Immature natural killer cell (primary cell): ENCODE measurements at regions not wholly inside any gene's neighbourhood (a gene's known extent, or its start where the extent isn't known, plus 50 kb on each side); places are given as distances from the start of the nearest gene placed in this dataset.

Experiments used
- DNase-seq, 3 donors: peaks; one replicate each; pipeline ENCODE4 v3.0.0; 2022; ENCODE audit warnings: mixed read lengths in 1 of 3
- H3K27ac Mint-ChIP-seq, 6 donors: one replicate each; pipeline ENCODE4 v1.8.0; 2020; ENCODE audit warnings: mixed read lengths in 6 of 6, mild to moderate bottlenecking in 5 of 6, inconsistent platforms in 4 of 6, moderate library complexity in 3 of 6
- H3K27me3 Mint-ChIP-seq, 3 donors: one replicate each; pipeline ENCODE4 v1.8.0; 2020 to 2021; ENCODE audit warnings: low read depth in 3 of 3, mild to moderate bottlenecking in 3 of 3, mixed read lengths in 3 of 3, moderate library complexity in 3 of 3, inconsistent platforms in 1 of 3
- H3K36me3 Mint-ChIP-seq, 3 donors: one replicate each; pipeline ENCODE4 v1.8.0; 2020; ENCODE audit warnings: mixed read lengths in 3 of 3, inconsistent platforms in 2 of 3, mild to moderate bottlenecking in 2 of 3
- H3K4me1 Mint-ChIP-seq, 2 donors: one replicate each; pipeline ENCODE4 v1.8.0; 2020; ENCODE audit warnings: inconsistent platforms in 2 of 2, mild to moderate bottlenecking in 2 of 2, mixed read lengths in 2 of 2, moderate library complexity in 1 of 2
- H3K4me3 Mint-ChIP-seq, 5 donors: one replicate each; pipeline ENCODE4 v1.8.0; 2020; ENCODE audit warnings: mild to moderate bottlenecking in 5 of 5, mixed read lengths in 5 of 5, inconsistent platforms in 3 of 5, moderate library complexity in 3 of 5
- H3K9me3 Mint-ChIP-seq, 6 donors: one replicate each; pipeline ENCODE4 v1.8.0; 2020; ENCODE audit warnings: mild to moderate bottlenecking in 6 of 6, mixed read lengths in 6 of 6, inconsistent platforms in 4 of 6, moderate library complexity in 3 of 6

DNA sequence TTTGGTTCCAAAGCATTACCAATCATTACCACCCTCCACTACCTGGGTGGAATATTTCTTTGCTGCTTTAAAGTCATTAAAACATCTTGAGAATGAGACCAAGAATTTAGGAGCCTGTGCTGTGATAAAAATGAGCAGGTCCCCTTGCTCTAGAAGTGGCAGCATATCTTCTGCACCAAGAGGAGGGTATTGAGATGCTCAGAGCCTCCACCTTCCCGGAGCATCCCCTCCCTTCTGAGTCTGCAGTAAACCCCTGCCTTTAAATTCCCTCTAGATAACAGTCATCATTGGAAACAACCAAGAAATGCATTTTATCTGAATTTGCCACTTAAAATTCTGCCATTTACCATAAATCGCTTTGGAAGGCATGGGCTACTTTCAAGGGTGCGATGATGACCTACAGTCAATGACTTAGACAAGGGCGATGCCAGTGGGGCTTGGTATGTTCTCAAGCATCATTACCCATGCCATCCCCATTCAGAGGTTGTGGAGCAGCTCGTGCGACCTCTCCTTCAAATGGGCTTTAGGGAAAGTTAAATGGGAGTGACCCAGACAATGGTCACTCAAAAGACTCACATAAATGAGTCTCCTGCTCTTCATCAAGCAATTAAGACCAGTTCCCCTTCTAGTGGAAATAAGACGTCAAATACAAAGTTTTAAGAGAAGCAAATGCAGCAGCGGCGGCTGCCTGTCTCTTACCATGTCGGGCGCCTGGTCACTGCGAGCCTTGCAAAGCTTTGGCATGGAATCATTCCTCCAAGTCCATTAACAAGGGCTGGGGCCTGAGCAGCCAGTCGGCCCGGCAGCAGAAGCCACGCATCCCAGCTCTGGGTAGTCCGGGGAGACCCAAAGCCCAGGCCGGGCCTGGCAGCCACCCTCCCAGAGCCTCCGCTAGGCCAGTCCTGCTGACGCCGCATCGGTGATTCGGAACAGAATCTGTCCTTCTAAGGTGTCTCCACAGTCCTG is 334.5 kb downstream of the TMEM121 start:
- no peak overlapping the region for H3K27ac Mint-ChIP-seq
- peaks cover 0 to 3% (median 0%) of the 10 kb centered on the region in 6 donors for H3K9me3 Mint-ChIP-seq
- H3K36me3 Mint-ChIP-seq = no peaks in the 10 kb centered on the region
- DNase-seq = no peak
- H3K27me3 Mint-ChIP-seq = peaks cover 9 to 19% (median 10%) of the 10 kb centered on the region in 3 donors
- H3K4me1 Mint-ChIP-seq = peaks cover 20 to 27% of the 10 kb centered on the region in 2 donors
- H3K4me3 Mint-ChIP-seq = peak overlapping the region in 1 of 5 donors; percentile 27

DNA sequence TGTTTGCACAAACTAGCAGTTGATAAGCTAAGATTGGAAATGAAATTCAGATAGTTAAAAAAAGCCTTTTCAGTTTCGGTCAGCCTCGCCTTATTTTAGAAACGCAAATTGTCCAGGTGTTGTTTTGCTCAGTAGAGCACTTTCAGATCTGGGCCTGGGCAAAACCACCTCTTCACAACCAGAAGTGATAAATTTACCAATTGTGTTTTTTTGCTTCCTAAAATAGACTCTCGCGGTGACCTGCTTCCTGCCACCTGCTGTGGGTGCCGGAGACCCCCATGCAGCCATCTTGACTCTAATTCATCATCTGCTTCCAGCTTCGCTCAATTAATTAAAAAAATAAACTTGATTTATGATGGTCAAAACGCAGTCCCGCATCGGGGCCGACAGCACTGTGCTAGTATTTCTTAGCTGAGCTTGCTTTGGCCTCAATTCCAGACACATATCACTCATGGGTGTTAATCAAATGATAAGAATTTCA is 335.6 kb downstream of the TMEM121 start:
- peak; percentile 22 to 30 (median 24) for DNase-seq
- H3K27me3 Mint-ChIP-seq = peaks cover 9 to 17% (median 10%) of the 10 kb centered on the region in 3 donors
- H3K4me3 Mint-ChIP-seq = peak overlapping the region; percentile 30 to 65 (median 44)
- H3K9me3 Mint-ChIP-seq = peaks cover 0 to 3% (median 0%) of the 10 kb centered on the region in 6 donors
- peaks cover 20 to 27% of the 10 kb centered on the region in 2 donors for H3K4me1 Mint-ChIP-seq
- H3K36me3 Mint-ChIP-seq = no peaks in the 10 kb centered on the region
- peak overlapping the region in 1 of 6 donors; percentile 22 for H3K27ac Mint-ChIP-seq

DNA sequence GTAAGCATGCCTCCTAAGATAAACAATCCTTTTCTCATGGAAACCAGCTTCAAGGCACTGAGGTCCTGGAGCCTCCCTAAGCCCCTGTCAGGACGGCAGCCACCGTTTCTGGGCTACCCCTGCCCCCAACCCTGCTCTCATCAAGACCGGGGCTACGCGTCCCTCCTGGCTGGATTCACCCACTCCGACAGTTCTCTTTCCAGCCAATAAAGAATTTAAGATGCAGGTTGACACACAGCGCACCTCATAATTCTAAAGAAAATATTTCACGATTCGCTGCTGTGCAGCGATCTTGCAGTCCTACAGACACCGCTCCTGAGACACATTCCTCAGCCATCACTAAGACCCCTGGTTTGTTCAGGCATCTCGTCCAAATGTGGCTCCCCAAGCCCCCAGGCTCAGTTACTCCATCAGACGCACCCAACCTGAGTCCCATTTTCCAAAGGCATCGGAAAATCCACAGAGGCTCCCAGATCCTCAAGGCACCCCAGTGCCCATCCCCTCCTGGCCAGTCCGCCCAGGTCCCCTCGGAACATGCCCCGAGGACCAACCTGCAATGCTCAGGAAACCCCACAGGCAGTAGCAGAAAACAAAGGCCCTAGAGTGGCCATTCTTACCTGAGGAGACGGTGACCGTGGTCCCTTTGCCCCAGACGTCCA is 336.3 kb downstream of the TMEM121 start:
- Mint-ChIP-seq H3K36me3 (no peaks in the 10 kb centered on the region), H3K27ac (no peak overlapping the region), H3K4me1 (peaks cover 20 to 27% of the 10 kb centered on the region in 2 donors), H3K9me3 (peaks cover 0 to 3% (median 0%) of the 10 kb centered on the region in 6 donors), H3K27me3 (peaks cover 9 to 17% (median 10%) of the 10 kb centered on the region in 3 donors), H3K4me3 (peak overlapping the region in 4 of 5 donors; percentile 9 to 65 (median 43))
- DNase-seq = no peak

DNA sequence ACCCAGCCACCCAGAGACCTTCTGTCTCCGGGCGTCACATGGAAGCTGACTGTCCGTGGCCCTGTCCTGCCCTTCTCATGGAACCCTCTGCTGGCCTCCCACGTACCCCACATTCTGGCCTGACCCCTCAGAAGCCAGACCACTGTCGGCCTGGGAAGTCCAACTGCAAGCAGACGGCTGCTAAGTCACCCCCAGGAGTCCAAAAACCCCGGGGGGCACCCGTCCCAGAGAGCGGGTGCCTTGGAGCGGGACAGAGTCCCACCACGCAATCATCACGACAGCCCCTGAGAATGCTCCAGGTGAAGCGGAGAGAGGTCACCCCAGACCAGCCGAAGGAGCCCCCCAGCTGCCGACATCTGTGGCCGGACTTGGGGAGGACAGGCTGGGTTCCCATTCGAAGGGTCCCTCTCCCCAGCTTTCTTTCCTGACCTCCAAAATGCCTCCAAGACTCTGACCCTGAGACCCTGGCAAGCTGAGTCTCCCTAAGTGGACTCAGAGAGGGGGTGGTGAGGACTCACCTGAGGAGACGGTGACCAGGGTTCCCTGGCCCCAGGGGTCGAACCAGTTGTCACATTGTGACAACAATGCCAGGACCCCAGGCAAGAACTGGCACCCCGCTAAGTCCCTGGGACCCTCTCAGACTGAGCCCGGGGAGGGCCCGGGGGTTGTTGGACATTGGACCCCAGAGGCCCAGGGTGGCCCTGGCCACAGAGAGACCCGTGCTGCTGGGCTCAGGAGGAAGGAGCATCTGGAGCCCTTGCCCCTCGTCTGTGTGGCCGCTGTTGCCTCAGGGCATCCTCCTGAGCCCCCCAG is 337.1 kb downstream of the TMEM121 start:
- no peak overlapping the region for H3K27ac Mint-ChIP-seq
- H3K4me1 Mint-ChIP-seq = peaks cover 20 to 27% of the 10 kb centered on the region in 2 donors
- no peak for DNase-seq
- peaks cover 0 to 3% (median 0%) of the 10 kb centered on the region in 6 donors for H3K9me3 Mint-ChIP-seq
- H3K36me3 Mint-ChIP-seq = no peaks in the 10 kb centered on the region
- no peak overlapping the region for H3K4me3 Mint-ChIP-seq
- H3K27me3 Mint-ChIP-seq = peaks cover 9 to 17% (median 10%) of the 10 kb centered on the region in 3 donors

DNA sequence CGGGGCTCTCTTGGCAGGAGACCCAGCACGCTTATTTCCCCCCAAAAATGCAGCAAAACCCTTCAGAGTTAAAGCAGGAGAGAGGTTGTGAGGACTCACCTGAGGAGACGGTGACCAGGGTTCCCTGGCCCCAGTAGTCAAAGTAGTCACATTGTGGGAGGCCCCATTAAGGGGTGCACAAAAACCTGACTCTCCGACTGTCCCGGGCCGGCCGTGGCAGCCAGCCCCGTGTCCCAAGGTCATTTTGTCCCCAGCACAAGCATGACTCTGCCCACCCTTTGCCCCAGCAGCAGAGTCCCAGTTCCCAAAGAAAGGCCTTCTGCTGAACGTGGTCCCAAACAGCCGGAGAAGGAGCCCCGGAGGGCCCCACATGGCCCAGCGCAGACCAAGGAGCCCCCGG is 337.7 kb downstream of the TMEM121 start:
- Mint-ChIP-seq H3K9me3 (peaks cover 0 to 3% (median 0%) of the 10 kb centered on the region in 6 donors), H3K27me3 (peaks cover 9 to 17% (median 10%) of the 10 kb centered on the region in 3 donors), H3K4me3 (no peak overlapping the region), H3K27ac (no peak overlapping the region), H3K36me3 (no peaks in the 10 kb centered on the region), H3K4me1 (peaks cover 20 to 27% of the 10 kb centered on the region in 2 donors)
- DNase-seq = no peak

DNA sequence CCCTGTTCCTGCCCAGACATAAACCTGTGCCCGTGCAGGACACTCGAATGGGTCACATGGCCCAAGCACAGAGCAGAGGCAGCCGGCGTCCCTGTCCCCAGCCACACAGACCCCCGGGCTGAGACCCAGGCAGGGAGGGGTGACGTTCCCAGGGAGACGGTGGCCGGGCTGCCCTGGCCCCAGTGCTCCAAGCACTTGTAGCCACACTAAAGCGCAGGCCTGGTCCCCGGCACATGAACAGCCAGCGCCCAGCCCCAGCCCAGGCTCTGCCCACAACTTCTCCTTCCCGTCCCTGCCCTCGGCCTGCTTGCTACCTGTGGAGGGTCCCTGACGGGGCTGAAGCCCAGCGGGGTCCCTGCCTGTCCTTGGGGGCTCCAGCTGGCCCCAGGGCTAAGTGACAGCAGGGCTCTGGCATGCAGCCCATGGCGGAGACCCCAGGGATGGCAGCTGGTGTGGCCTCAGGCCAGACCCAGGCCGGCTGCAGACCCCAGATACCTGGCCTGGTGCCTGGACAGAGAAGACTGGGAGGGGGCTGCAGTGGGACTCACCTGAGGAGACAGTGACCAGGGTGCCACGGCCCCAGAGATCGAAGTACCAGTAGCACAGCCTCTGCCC is 338.4 kb downstream of the TMEM121 start:
- Mint-ChIP-seq H3K4me1 (peaks cover 20 to 27% of the 10 kb centered on the region in 2 donors), H3K27ac (no peak overlapping the region), H3K4me3 (no peak overlapping the region), H3K36me3 (no peaks in the 10 kb centered on the region), H3K9me3 (peaks cover 0 to 3% (median 0%) of the 10 kb centered on the region in 6 donors), H3K27me3 (peaks cover 9 to 17% (median 10%) of the 10 kb centered on the region in 3 donors)
- no peak for DNase-seq

DNA sequence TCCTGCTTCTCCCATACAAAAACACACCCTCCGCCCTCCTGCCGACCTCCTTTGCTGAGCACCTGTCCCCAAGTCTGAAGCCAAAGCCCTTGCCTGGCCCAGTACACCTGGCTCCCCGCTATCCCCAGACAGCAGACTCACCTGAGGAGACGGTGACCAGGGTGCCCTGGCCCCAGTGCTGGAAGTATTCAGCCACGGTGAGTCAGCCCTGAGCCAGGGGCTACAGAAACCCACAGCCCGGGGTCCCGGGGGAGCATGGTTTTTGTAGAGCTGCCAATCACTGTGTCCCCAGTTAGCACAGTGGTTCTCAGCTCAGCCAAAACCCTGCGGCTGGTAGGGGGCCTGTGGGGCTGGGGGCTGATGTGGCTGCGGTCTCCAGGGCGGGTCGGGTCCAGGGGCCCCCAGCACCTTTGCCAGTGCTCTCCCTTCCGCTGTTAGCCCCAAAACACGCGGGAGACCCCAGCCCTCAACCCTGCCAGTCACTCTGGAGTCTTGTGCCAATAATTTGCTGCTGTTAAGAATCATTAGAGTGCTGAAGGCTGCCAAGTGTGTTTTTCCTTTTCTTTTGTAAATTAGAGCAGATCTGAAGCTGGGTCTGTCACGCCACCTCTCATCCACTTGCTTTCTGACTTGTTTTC is 339.0 kb downstream of the TMEM121 start:
- Mint-ChIP-seq H3K27ac (no peak overlapping the region), H3K9me3 (peaks cover 0 to 3% (median 0%) of the 10 kb centered on the region in 6 donors), H3K4me1 (peaks cover 20 to 25% of the 10 kb centered on the region in 2 donors), H3K4me3 (no peak overlapping the region), H3K36me3 (no peaks in the 10 kb centered on the region), H3K27me3 (peaks cover 9 to 14% (median 12%) of the 10 kb centered on the region in 3 donors)
- no peak for DNase-seq

DNA sequence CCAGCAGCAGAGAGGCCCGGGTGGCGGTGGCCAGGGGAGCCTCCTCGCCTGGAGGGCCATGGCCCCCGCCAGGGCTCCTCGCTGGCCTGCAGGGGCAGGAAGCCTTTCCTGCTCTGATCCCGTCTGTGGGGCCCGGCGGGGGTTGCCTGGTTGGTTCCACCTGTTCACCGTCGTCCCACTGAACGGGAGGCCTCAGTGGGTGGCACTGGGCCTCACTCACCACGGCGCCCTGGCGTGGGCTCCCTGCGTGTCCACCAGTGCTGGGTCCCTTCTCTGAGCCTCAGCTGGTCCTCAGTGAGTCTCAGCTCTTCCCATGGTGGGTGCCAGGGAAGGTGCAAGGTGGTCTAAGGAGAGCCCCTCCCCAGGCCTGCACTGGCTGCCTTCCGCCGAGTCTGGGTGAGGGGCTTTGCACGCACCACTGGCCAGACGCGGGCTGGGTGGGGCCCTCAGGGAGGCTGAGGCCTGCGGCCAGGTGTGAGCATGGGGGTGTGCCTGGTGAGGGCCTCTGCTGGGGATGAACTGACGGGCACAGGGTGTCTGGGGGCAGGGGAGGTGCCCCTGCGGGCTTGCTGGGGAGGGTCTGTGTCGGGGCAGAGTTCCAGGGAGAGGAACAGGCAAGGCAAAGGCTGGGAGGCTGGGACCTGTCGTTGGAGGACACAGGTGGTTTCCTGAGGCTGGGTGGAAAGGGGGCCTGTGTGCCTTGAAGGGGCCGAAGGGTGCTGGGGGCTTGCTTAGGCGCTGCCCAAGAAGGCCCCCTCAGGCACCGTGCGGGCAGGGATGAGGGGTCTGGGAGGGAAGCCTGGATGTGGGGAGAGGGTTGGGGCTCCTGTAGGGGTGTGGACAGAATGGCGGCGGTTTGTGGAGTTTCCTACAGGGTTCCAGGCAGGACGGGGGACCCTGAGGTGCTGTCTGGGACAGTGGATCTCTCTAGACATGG is 339.8 kb downstream of the TMEM121 start:
- Mint-ChIP-seq H3K27ac (no peak overlapping the region), H3K27me3 (peaks cover 9 to 14% (median 12%) of the 10 kb centered on the region in 3 donors), H3K36me3 (no peaks in the 10 kb centered on the region), H3K4me3 (no peak overlapping the region), H3K9me3 (peaks cover 0 to 3% (median 0%) of the 10 kb centered on the region in 6 donors), H3K4me1 (peaks cover 14 to 17% of the 10 kb centered on the region in 2 donors)
- no peak for DNase-seq

DNA sequence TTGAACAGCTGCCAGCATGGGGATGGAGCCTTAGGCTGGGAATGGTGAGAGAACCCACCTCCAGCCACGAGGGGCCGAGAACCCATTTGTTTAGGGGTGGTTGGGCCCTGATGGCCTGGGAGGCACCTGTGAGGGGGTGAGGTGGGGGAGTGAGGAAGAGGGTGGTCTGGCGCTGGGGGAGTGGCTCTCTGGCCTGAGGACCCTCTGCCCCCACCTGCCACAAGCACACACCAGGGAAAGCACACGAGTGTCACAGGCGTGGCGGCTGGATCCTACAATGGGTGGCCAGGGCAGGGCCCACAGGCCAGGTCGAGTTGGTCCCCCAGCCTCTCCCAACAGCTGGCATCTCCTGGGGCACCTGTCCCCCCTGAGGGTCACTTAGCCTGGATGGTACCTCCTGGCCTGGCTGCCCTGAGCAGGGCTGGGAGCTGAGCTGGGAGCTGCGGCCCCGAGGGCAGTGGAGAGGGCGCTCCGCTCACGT is 340.5 kb downstream of the TMEM121 start:
- Mint-ChIP-seq H3K9me3 (peaks cover 0 to 3% (median 0%) of the 10 kb centered on the region in 6 donors), H3K4me1 (peaks cover 7 to 10% of the 10 kb centered on the region in 2 donors), H3K27ac (no peak overlapping the region), H3K27me3 (peaks cover 11 to 14% (median 12%) of the 10 kb centered on the region in 3 donors), H3K36me3 (no peaks in the 10 kb centered on the region), H3K4me3 (no peak overlapping the region)
- no peak for DNase-seq

DNA sequence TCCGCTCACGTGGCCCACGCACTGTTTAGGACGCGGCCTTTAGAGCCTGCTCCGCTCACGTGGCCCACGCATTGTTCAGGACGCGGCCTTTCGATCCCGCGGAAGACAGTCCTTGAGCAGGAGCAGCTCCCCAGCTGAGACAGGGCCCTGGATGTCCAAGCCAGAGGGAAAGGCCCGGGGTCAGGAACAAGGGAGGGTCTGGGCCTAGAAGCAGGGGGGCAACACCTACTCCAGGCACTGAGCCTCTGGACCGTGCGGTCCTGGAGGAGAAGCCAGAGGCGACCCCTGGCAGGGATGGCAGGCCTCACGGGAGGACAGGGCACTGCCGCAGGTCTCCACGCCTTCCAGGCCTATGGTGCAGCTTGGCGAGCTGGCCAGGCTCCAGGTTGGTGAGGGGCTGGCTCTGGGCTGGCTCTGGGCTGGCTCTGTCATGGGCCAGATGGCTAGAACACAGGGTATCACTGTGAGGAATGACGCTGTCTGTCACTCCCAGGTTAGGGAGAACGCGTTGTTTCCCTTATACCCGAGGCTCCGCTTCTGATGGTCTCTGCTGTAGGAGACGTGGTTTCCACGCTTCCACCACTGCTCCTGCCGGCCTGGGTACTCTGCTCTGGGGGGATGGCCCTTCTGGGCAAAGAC is 341.7 kb downstream of the TMEM121 start:
- H3K4me3 Mint-ChIP-seq = no peak overlapping the region
- H3K27ac Mint-ChIP-seq = no peak overlapping the region
- no peaks in the 10 kb centered on the region for H3K9me3 Mint-ChIP-seq
- no peaks in the 10 kb centered on the region for H3K4me1 Mint-ChIP-seq
- H3K36me3 Mint-ChIP-seq = no peaks in the 10 kb centered on the region
- no peak for DNase-seq
- peaks cover 2 to 16% (median 3%) of the 10 kb centered on the region in 3 donors for H3K27me3 Mint-ChIP-seq

DNA sequence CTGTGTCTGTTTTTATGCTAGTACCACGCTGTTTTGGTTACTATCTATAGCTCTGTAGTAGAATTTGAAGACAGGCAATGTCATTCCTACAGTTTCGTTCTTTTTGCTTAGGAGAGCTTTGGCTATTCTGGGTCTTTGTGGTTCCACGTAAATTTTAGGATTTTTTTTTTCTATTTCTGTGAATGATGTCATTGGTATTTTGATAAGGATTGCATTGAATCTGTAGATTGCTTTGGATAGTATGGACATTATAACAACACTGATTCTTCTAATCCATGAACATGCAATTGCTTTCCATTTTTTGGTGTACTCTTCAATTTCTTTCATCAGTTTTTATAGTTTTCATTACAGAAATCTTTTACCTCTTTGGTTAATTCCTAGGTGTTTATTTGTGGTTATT is 345.2 kb downstream of the TMEM121 start:
- Mint-ChIP-seq H3K4me1 (no peaks in the 10 kb centered on the region), H3K27me3 (peaks cover 2 to 11% (median 7%) of the 10 kb centered on the region in 3 donors), H3K27ac (no peak overlapping the region), H3K9me3 (no peaks in the 10 kb centered on the region), H3K36me3 (no peaks in the 10 kb centered on the region), H3K4me3 (no peak overlapping the region)
- no peak for DNase-seq
